Neural cell (in vitro differentiated cells): ENCODE measurements at regions not wholly inside any gene's neighbourhood (a gene's known extent, or its start where the extent isn't known, plus 50 kb on each side); places are given as distances from the start of the nearest gene placed in this dataset.

Experiments used
- H2AFZ ChIP-seq: fragments of 200-600, 300-800 bp; sonication (generic), shearing (Covaris generic); 2 replicates; pipeline ENCODE4 v1.6.0; 2014; ENCODE audit warnings: low read depth, mild to moderate bottlenecking, antibody characterized with exemption, low read length, moderate library complexity
- H3F3A ChIP-seq: fragments of 200-600 bp; shearing (Covaris generic); 2 replicates; pipeline ENCODE4 v1.6.1; 2016; ENCODE audit warnings: mild to moderate bottlenecking, moderate library complexity, mixed read lengths, antibody characterized with exemption, low read length; ENCODE audit not compliant: insufficient read depth, poor library complexity, severe bottlenecking
- H3K27ac ChIP-seq: fragments of 200-600, 300-800 bp; sonication (generic), shearing (Covaris generic); 2 replicates; pipeline ENCODE4 v1.5.1; 2014; ENCODE audit warnings: mild to moderate bottlenecking, low read length, moderate library complexity
- H3K27me3 ChIP-seq: fragments of 300-800, 200-600 bp; sonication (generic), shearing (Covaris generic); 2 replicates; pipeline ENCODE4 v1.6.0; 2014; ENCODE audit warnings: mild to moderate bottlenecking, low read depth, low read length, moderate library complexity; ENCODE audit not compliant: insufficient read depth
- H3K36me3 ChIP-seq: fragments of 300-800, 200-600 bp; sonication (generic), shearing (Covaris generic); 2 replicates; pipeline ENCODE4 v1.5.1; 2014; ENCODE audit warnings: mild to moderate bottlenecking, antibody characterized with exemption, low read length, moderate library complexity; ENCODE audit not compliant: insufficient read depth
- H3K4me2 ChIP-seq: fragments of 300-800, 200-600 bp; sonication (generic), shearing (Covaris generic); 2 replicates; pipeline ENCODE4 v1.6.0; 2014; ENCODE audit warnings: mild to moderate bottlenecking, low read length
- H3K4me3 ChIP-seq: fragments of 300-800, 200-600 bp; sonication (generic), shearing (Covaris generic); 2 replicates; pipeline ENCODE4 v1.5.1; 2014; ENCODE audit warnings: mild to moderate bottlenecking, low read length, moderate library complexity
- H3K79me2 ChIP-seq: fragments of 200-600 bp; shearing (Covaris generic); replicated peaks from 2 replicates; pipeline ENCODE4 v1.6.0; 2014; ENCODE audit warnings: mild to moderate bottlenecking, low read length, moderate library complexity; ENCODE audit not compliant: insufficient read depth
- H3K9ac ChIP-seq: fragments of 300-800, 200-600 bp; sonication (generic), shearing (Covaris generic); 2 replicates; pipeline ENCODE4 v1.6.1; 2016; ENCODE audit warnings: mild to moderate bottlenecking, low read length, mixed read lengths
- H3K9me2 ChIP-seq: fragments of 200-600 bp; shearing (Covaris generic); 2 replicates; pipeline ENCODE4 v1.6.1; 2016; ENCODE audit warnings: mild to moderate bottlenecking, low read length, mixed read lengths; ENCODE audit not compliant: insufficient read depth
- H3K9me3 ChIP-seq: fragments of 200-600, 300-800 bp; sonication (generic), shearing (Covaris generic); 2 replicates; pipeline ENCODE4 v1.6.1; 2016; ENCODE audit warnings: mild to moderate bottlenecking, mixed run types, low read length, moderate library complexity, mixed read lengths
- H4K20me1 ChIP-seq: fragments of 200-600 bp; shearing (Covaris generic); 2 replicates; pipeline ENCODE4 v1.6.1; 2016; ENCODE audit warnings: mild to moderate bottlenecking, mixed run types; ENCODE audit not compliant: insufficient read depth
- CTCF ChIP-seq: fragments of 450-650 bp; IDR thresholded peaks from 2 replicates; pipeline ENCODE4 v1.5.1; 2014; ENCODE audit warnings: antibody characterized with exemption, mild to moderate bottlenecking, moderate library complexity; ENCODE audit not compliant: poor library complexity, severe bottlenecking
- EP300 ChIP-seq: fragments of 450-650 bp; conservative IDR thresholded peaks from 2 replicates; pipeline ENCODE4 v1.6.1; 2014; ENCODE audit warnings: antibody characterized with exemption, mild to moderate bottlenecking, moderate library complexity; ENCODE audit not compliant: poor library complexity, severe bottlenecking
- EZH2 ChIP-seq: fragments of 200-600, 300-800 bp; shearing (Covaris generic), sonication (generic); IDR thresholded peaks from 2 replicates; pipeline ENCODE4 v1.6.1; 2014; ENCODE audit warnings: antibody characterized with exemption, low read length, borderline replicate concordance, mild to moderate bottlenecking; ENCODE audit not compliant: insufficient read depth, poor library complexity, severe bottlenecking
- MXI1 ChIP-seq: fragments of 450-650 bp; conservative IDR thresholded peaks from 2 replicates; pipeline ENCODE4 v1.6.1; 2014; ENCODE audit warnings: antibody characterized with exemption, mild to moderate bottlenecking; ENCODE audit not compliant: poor library complexity, severe bottlenecking
- POLR2AphosphoS5 ChIP-seq: IDR thresholded peaks from 2 replicates; pipeline ENCODE4 v1.6.1; 2012
- RAD21 ChIP-seq: fragments of 450-650 bp; conservative IDR thresholded peaks from 2 replicates; pipeline ENCODE4 v1.6.1; 2014; ENCODE audit warnings: antibody characterized with exemption, mild to moderate bottlenecking, moderate library complexity
- REST ChIP-seq: IDR thresholded peaks from 2 replicates; pipeline ENCODE4 v1.6.1; 2012; ENCODE audit warnings: borderline replicate concordance
- SMC3 ChIP-seq: fragments of 450-650 bp; conservative IDR thresholded peaks from 2 replicates; pipeline ENCODE4 v1.6.1; 2014; ENCODE audit warnings: antibody characterized with exemption, mild to moderate bottlenecking, moderate library complexity; ENCODE audit not compliant: poor library complexity
- TAF1 ChIP-seq: IDR thresholded peaks from 2 replicates; pipeline ENCODE4 v1.6.1; 2012; ENCODE audit warnings: low read depth

GRCh38 chr22:34997633-34998299, 68.2 kb upstream of the ISX start:
- no peaks in the 10 kb centered on the region for H3K9me3 ChIP-seq
- H3K4me2 ChIP-seq, result no peak overlapping the region
- H2AFZ ChIP-seq, result no peak overlapping the region
- no peaks in the 10 kb centered on the region for H3K27me3 ChIP-seq
- H3K27ac ChIP-seq, result no peak overlapping the region
- no peaks in the 10 kb centered on the region for H4K20me1 ChIP-seq
- no peak for TF ChIP-seq REST
- no peak for TF ChIP-seq MXI1
- TF ChIP-seq EP300, result no peak
- TF ChIP-seq SMC3, result no peak
- TF ChIP-seq POLR2AphosphoS5, result no peak
- TF ChIP-seq EZH2, result no peak
- TF ChIP-seq CTCF, result no peak
- no peak for TF ChIP-seq TAF1
- no peak for TF ChIP-seq RAD21
- H3K9ac ChIP-seq, result no peak overlapping the region
- no peaks in the 10 kb centered on the region for H3K79me2 ChIP-seq
- H3K36me3 ChIP-seq, result no peaks in the 10 kb centered on the region
- H3K4me3 ChIP-seq, result no peak overlapping the region
- no peaks in the 10 kb centered on the region for H3K9me2 ChIP-seq
- H3F3A ChIP-seq, result no peaks in the 10 kb centered on the region

- Histone ChIP-seq H3K36me3 (no peaks in the 10 kb centered on the region), H3K9ac (no peak overlapping the region), H3F3A (no peaks in the 10 kb centered on the region), H3K9me2 (no peaks in the 10 kb centered on the region), H4K20me1 (no peaks in the 10 kb centered on the region), H3K27me3 (no peaks in the 10 kb centered on the region), H3K4me2 (no peak overlapping the region), H3K27ac (no peak overlapping the region), H2AFZ (no peak overlapping the region), H3K4me3 (no peak overlapping the region), H3K9me3 (no peaks in the 10 kb centered on the region), H3K79me2 (no peaks in the 10 kb centered on the region)
- no peak for TF ChIP-seq EP300
- TF ChIP-seq SMC3, result no peak
- no peak for TF ChIP-seq REST
- no peak for TF ChIP-seq TAF1
Observed at GRCh38 chr22:34998921-34999320, 67.0 kb upstream of the ISX start.
